ENCODE measurements at regions not wholly inside any gene's neighbourhood (a gene's known extent, or its start where the extent isn't known, plus 50 kb on each side); places are given as distances from the start of the nearest gene placed in this dataset.

DNA sequence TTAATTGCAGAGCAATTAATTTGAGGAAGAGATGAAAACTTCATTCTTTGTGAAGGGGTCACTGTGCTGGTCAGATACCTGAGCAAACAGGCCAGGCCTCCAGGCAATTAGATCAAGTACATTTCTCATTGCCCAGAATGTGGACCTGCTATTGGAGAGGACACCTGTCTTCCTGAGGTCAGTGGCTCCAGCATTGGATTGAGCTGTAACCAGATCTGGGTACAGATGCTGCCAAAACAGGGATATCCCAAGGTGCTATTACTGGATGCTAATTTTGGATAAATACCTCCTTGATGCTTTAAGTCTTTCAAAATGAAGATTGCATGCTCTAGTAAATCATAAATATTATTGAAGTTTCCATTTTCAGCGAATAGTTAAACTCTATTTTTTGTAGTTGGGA lies 131.5 kb downstream of the FAM161A start:
- no peak for DNase-seq (ENCODE audit: low read depth)

- no peak for DNase-seq (ENCODE audit: low read depth)
Observed at GRCh38 chr2:61721382-61721781, 132.5 kb downstream of the FAM161A start.

DNA sequence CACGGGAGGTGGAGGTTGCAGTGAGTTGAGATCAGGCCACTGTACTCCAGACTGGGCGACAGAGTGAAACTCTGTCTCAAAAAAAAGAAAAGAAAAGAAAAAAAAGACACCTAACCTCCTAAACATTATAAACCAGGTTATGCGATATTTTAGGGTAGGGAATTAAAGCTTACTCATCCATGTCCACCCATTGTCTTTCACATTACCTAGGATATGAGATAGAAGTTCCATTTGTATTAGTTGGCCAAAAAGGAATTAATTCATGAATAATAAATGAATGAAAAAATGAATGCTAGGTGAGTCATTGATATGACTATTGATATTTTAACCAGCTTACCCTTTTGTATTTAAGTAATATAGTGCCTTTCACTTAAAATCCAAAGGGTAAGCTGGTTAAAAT lies 132.9 kb downstream of the FAM161A start:
- no peak for DNase-seq (ENCODE audit: low read depth)

- DNase-seq (ENCODE audit: low read depth) = no peak
Observed at GRCh38 chr2:61718965-61719364, 134.9 kb downstream of the FAM161A start.

- no peak for DNase-seq (ENCODE audit: low read depth)
Observed at GRCh38 chr2:61715506-61715905, 138.4 kb downstream of the FAM161A start.

DNA sequence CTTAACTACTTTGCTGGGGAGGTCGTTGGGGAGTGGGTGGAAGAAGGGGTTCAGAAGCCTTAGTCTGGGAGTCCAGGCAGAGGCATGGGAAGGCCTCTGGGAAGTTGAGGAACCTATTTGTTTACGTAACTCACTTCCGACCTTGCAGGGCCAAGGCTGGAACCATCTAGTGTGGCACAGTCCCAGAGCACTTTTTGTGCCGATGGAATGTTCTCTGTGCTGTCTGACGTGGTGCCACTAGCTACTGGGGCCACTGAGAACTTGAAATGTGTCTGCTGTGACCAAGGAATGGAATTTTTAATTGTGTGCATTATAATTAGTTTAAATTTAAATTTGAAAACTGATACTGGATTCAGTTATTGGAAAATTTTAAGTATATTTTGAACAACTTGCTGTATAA lies 139.7 kb downstream of the FAM161A start:
- no peak for DNase-seq (ENCODE audit: low read depth)

DNA sequence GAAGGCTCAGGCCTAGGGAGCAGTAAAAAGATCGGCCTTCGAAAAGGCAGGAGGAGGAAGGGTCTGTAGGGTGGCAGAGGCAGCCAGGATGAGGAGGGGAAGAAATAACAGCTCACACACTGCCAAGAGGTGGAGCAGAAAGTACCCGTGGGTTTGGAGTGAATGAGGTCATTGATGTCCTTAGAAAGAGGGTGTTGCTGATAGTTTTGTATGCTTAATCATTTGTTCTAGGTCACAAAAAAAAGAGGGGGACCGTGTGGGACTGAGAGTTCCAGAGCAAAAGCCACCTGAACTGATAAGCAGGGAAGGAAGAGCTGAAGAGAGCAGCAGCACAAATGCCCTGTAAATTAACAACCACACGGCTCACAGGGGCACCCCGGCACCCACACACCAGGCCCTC lies 140.4 kb downstream of the FAM161A start:
- DNase-seq (ENCODE audit: low read depth) = no peak

- DNase-seq (ENCODE audit: low read depth) = no peak
Observed at GRCh38 chr2:61712060-61712459, 141.8 kb downstream of the FAM161A start.

GRCh38 chr2:61710711-61711110 lies 143.1 kb downstream of the FAM161A start:
- no peak for DNase-seq (ENCODE audit: low read depth)

DNA sequence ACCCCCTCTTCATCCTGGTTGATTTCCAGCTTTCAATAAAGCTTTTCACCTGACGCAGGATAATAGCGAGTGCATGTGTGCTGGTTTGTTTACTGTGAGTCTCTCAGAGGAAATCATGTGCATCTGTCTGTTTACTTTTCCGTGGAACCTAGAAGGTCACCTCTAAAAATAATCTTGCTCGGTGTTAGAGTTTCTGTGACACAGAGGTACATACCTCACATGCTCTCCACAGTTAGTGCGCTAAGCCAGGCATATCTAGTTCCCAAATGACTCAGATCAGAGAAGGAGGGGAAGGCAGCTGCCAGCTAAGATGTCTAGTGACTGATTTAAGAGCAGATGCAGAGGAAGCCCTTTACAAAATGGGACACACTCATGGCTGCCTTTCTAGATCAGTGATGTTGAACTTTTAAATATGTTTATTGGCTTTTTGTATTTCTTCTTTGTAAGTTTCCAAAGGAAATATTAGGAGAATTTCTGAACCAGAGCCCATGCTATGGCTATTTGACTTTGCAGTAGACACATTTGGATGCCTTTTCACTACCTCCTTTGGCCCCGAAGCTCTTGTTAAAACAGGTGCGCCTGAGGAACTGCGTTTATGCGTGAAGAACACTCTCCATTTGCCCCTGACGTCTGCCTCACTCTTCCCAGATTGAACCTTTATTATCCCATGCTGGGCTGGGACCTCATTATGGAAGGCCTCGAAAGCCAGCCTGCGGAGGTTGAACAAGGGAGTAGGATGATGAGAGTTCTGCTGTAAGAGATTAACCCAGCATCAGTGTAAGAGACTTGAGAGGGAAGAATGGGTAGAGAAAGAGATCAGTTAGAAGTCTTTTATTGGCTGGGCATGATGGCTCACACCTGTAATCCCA lies 145.6 kb downstream of the FAM161A start:
- DNase-seq (ENCODE audit: low read depth) = peak; percentile 60

- no peak for DNase-seq (ENCODE audit: low read depth)
Observed at GRCh38 chr2:61705625-61706024, 148.2 kb downstream of the FAM161A start.

DNA sequence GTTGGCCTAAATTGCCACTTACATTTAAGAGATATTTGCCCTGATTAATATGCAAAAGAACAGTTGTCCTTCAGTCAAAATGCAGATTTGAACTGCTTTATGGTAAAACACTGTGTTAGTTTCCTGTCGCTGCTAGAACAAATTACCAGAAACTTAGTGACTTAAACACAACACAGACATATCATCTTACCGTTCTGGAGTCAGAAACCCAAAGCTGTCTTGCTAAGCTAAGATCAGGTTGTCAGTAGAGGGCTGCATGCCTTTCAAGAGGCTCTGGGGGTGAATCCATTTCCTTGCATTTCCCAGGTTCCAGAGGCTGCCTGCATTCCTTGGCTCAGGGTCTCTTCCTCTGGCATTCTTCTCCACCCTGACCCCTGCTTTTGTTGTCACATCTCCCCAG lies 149.5 kb downstream of the FAM161A start:
- DNase-seq (ENCODE audit: low read depth) = no peak

DNA sequence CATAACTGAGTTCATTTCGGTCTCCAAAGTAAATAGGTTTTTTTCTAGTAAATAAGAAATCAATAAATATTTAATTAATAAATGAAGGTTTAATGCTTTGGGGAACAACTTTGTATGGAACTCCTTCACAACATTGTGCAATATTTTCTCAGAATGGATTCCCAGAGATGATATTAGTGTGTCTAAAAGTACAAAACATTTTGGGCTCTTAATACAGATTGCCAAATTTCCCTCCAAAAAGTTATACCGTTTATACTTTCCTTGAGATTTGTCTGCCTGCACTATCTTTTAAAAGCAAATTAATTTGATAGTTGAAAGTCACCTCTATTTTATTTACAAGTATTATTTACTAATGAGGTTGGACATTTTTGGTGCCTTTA lies 151.8 kb downstream of the FAM161A start:
- no peak for DNase-seq (ENCODE audit: low read depth)

DNA sequence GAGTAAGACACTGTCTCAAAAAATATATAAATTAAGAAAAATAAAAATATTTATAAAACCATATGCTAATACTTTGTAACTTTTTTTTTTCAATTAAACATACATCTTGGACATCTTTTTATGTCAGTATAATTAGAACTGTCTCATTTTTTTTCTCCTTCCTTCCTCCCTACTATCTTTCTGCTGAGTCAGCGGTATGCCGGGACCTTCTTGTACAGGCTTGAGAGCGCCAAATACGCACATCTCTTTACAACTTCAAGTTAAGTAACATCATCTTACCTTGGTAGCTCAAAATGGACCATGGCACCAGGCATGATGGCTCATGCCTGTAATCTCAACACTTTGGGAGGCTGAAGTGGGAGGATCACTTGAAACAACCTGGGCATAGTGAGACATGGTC lies 153.4 kb downstream of the FAM161A start:
- no peak for DNase-seq (ENCODE audit: low read depth)

GRCh38 chr2:61694312-61695274 lies 156.4 kb upstream of the XPO1 start:
- peak; percentile 89 for DNase-seq (ENCODE audit: low read depth)

- DNase-seq (ENCODE audit: low read depth) = no peak
Observed at GRCh38 chr2:61693744-61694143, 155.6 kb upstream of the XPO1 start.

DNA sequence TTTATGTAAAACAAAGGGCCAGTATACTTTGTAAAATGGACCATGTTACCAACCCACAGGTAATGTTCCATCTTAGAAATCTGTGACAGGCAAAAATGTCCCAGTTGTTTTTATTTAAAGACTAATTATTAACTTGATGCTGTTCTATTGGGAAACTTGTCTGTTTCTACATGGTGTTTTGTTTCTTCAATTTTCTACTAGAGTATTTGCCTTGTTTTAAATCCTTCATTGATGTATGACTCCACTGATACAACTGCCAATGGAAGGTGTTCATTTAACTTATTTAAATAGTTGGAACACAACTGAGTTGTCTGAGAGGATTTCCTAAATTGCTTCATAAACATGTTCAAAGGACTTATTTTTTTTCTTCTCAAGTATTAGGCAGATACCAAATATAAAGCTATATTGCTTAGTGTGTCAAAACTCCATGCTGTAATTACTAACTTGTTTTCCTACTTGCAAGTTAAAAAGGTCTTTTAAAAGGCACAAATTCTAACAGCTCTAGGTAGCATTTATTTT lies 152.0 kb upstream of the XPO1 start:
- DNase-seq (ENCODE audit: low read depth) = no peak

GRCh38 chr2:61689568-61689967 lies 151.4 kb upstream of the XPO1 start:
- DNase-seq (ENCODE audit: low read depth) = peak; percentile 7

DNA sequence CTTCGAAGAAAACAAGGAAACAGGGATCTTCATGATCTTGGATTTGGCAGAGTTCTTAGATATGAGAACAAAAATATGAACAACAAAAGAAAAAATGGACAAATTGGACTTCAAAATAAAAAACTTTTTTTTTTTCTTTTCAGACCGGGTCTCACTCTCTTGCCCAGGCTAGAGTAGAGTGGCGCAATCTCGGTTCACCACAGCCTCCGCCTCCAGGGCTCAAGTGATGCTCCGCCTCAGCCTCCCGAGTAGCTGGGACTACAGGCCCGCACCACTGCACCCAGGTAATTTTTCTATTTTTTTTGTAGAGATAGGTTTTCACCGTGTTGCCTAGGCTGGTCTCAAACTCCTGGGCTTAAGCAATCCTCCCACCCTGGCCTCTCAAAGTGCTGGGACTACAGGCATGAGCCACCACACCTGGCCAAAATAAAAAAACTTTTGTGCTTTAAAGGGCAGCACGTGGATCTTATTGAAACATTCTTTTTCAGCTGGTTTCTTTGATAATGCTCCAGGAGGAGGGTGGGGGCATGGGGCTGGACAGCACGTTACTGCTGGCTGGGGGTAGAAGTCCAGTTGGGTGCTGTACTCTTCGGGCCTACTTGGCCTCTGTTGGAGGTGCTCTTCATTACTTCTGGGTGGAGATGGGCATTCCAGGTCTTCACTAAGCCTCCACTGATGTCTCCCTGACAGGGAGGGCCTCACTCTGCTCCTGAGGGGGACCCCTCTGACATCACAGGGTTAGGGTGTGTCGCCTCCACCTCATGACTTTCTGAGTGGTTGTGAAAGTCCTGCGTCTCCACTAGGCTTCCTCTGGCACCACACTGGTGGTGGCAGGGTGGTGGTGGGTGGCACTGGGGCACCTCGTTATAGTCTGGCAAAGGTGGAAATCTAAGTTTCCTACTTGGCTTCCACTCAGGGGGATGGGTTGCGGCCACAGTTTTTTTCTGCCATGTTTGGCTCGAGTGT lies 150.5 kb upstream of the XPO1 start:
- no peak for DNase-seq (ENCODE audit: low read depth)

- DNase-seq (ENCODE audit: low read depth) = no peak
Observed at GRCh38 chr2:61679096-61679495, 140.9 kb upstream of the XPO1 start.

- DNase-seq (ENCODE audit: low read depth) = no peak
Observed at GRCh38 chr2:61677942-61678341, 139.8 kb upstream of the XPO1 start.

DNA sequence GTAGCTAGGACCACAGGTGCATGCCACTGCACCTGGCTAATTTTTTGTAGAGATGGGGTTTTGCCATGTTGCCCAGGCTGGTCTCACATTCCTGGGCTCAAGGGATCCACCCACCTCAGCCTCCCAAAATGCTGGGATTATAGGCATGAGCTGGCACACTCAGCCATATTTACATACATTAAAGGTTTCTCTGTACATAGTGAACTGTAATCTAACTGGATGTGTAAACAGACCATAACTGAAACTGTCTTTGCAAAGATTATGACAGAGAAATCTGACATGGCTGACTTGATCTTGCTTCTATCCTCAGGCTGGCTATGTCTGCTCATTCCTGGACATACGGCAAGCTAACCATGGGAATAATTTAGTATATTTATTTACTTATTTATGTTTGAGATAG lies 139.2 kb upstream of the XPO1 start:
- DNase-seq (ENCODE audit: low read depth) = no peak

Data from fibroblast of gingiva (primary cell).